Tibial nerve (tissue), 4 donors: ENCODE measurements at regions not wholly inside any gene's neighbourhood (a gene's known extent, or its start where the extent isn't known, plus 50 kb on each side); places are given as distances from the start of the nearest gene placed in this dataset.

Experiments
- DNase-seq, 2 donors: peaks; one replicate each; pipeline ENCODE4 v3.0.0-alpha.2; 2019; ENCODE audit warnings: low spot score in 2 of 2
- H3K27ac ChIP-seq, 4 donors: fragments of 200-600 bp; sonication (generic) in 3 of 4; one replicate each; pipeline ENCODE4 v1.5.1; 2017 to 2019; ENCODE audit warnings: mild to moderate bottlenecking in 1 of 4
- H3K27me3 ChIP-seq, 2 donors: fragments of 200-600 bp; sonication (generic) in 1 of 2; one replicate each; pipeline versions ENCODE4 v1.5.1 to v1.6.0; 2017 to 2019
- H3K36me3 ChIP-seq, 3 donors: fragments of 200-600 bp; sonication (generic); one replicate each; pipeline ENCODE4 v1.5.1; 2018 to 2019
- H3K4me1 ChIP-seq, 4 donors: fragments of 200-600 bp; sonication (generic) in 3 of 4; one replicate each; pipeline ENCODE4 v1.5.1; 2017 to 2019
- H3K4me3 ChIP-seq, 4 donors: fragments of 200-600 bp; sonication (generic) in 3 of 4; one replicate each; pipeline ENCODE4 v1.5.1; 2017 to 2019; ENCODE audit warnings: mild to moderate bottlenecking in 1 of 4, moderate library complexity in 1 of 4
- H3K9me3 ChIP-seq, 4 donors: fragments of 200-600 bp; sonication (generic) in 3 of 4; one replicate each; pipeline ENCODE4 v1.5.1; 2017 to 2019
- CTCF ChIP-seq, 5 experiments: fragments of 200-600 bp in 3 of 5; fragments of 450-650 bp in 2 of 5; sonication (generic) in 3 of 5; IDR thresholded peaks; one replicate each; pipeline ENCODE4 v1.5.1; 2016 to 2019; ENCODE audit warnings: antibody characterized with exemption in 5 of 5, mild to moderate bottlenecking in 3 of 5, moderate library complexity in 2 of 5
- EP300 ChIP-seq, 2 donors: sonication (generic); formaldehyde crosslinking; IDR thresholded peaks; one replicate each; pipeline ENCODE4 v1.6.1; 2017; ENCODE audit warnings: antibody characterized with exemption in 2 of 2, mild to moderate bottlenecking in 1 of 2
- POLR2A ChIP-seq, 2 donors: fragments of 450-650 bp; IDR thresholded peaks; one replicate each; pipeline ENCODE4 v1.6.1; 2017; ENCODE audit warnings: antibody characterized with exemption in 2 of 2, mild to moderate bottlenecking in 2 of 2, moderate library complexity in 2 of 2
- WGBS, 2 donors: methylation state at CpG; one replicate each; pipeline ENCODE4 v1.1.5; 2018; 5-methylcytosine and 5-hydroxymethylcytosine counted together

GRCh38 chr9:31870276-31870675 lies 514.2 kb upstream of the ACO1 start:
- no peaks in the 10 kb centered on the region for H3K4me1 ChIP-seq
- peaks cover 0 to 10% (median 0%) of the 10 kb centered on the region in 4 donors for H3K9me3 ChIP-seq
- WGBS, 2 donors, result 73 to 76% methylated on average over 2 of the region's 2 CpGs
- H3K27ac ChIP-seq, result no peak overlapping the region
- H3K36me3 ChIP-seq, result no peaks in the 10 kb centered on the region
- no peak overlapping the region for H3K4me3 ChIP-seq
- no peaks in the 10 kb centered on the region for H3K27me3 ChIP-seq
- TF ChIP-seq CTCF (IDR thresholded peaks at IDR 0.05), result no peak
- no peak for TF ChIP-seq POLR2A (IDR thresholded peaks at IDR 0.05)
- no peak for TF ChIP-seq EP300 (IDR thresholded peaks at IDR 0.05)
- no peak for DNase-seq

- TF ChIP-seq EP300 (IDR thresholded peaks at IDR 0.05) (no peak), CTCF (IDR thresholded peaks at IDR 0.05) (no peak), POLR2A (IDR thresholded peaks at IDR 0.05) (no peak)
- WGBS, 2 donors, result 82 to 89% methylated on average over 7 of the region's 7 CpGs
- no peaks in the 10 kb centered on the region for H3K4me1 ChIP-seq
Observed at GRCh38 chr9:31873722-31874121, 510.7 kb upstream of the ACO1 start.

GRCh38 chr9:31894008-31894407 lies 490.4 kb upstream of the ACO1 start:
- WGBS, 2 donors, result 64% methylated on average over 4 of the region's 4 CpGs
- H3K4me3 ChIP-seq, result no peak overlapping the region
- peaks cover 0 to under 1% (median 0%) of the 10 kb centered on the region in 4 donors for H3K9me3 ChIP-seq
- no peak overlapping the region for H3K27ac ChIP-seq
- DNase-seq, result no peak
- TF ChIP-seq POLR2A (IDR thresholded peaks at IDR 0.05), result no peak
- TF ChIP-seq EP300 (IDR thresholded peaks at IDR 0.05), result no peak
- TF ChIP-seq CTCF (IDR thresholded peaks at IDR 0.05), result no peak
- H3K36me3 ChIP-seq, result no peaks in the 10 kb centered on the region
- no peaks in the 10 kb centered on the region for H3K27me3 ChIP-seq
- no peaks in the 10 kb centered on the region for H3K4me1 ChIP-seq

More at GRCh38 chr9:31873722-31874121, 510.7 kb upstream of the ACO1 start:
- no peaks in the 10 kb centered on the region for H3K36me3 ChIP-seq
- peaks cover 0 to 6% (median 0%) of the 10 kb centered on the region in 4 donors for H3K9me3 ChIP-seq
- H3K27me3 ChIP-seq, result no peaks in the 10 kb centered on the region
- no peak for DNase-seq
- no peak overlapping the region for H3K4me3 ChIP-seq
- H3K27ac ChIP-seq, result no peak overlapping the region

GRCh38 chr9:31908158-31908890 lies 476.1 kb upstream of the ACO1 start:
- Histone ChIP-seq H3K27ac (peak overlapping the region in 1 of 4 donors; percentile 28), H3K9me3 (no peaks in the 10 kb centered on the region), H3K4me1 (no peaks in the 10 kb centered on the region), H3K36me3 (no peaks in the 10 kb centered on the region), H3K27me3 (no peaks in the 10 kb centered on the region), H3K4me3 (no peak overlapping the region)
- WGBS, 2 donors, result 60 to 66% methylated on average over 6 of the region's 6 CpGs
- TF ChIP-seq POLR2A (IDR thresholded peaks at IDR 0.05), result no peak
- DNase-seq, result no peak

- Histone ChIP-seq H3K4me1 (no peaks in the 10 kb centered on the region), H3K4me3 (no peak overlapping the region), H3K27me3 (no peaks in the 10 kb centered on the region), H3K36me3 (no peaks in the 10 kb centered on the region), H3K27ac (peak overlapping the region in 1 of 4 donors; percentile 28), H3K9me3 (no peaks in the 10 kb centered on the region)
- 67 to 70% methylated on average over 11 of the region's 11 CpGs for WGBS, 2 donors
- TF ChIP-seq EP300 (IDR thresholded peaks at IDR 0.05) (no peak), CTCF (IDR thresholded peaks at IDR 0.05) (no peak), POLR2A (IDR thresholded peaks at IDR 0.05) (no peak)
- no peak for DNase-seq
Observed at GRCh38 chr9:31908891-31909480, 475.5 kb upstream of the ACO1 start.
